Liver (tissue), 3 donors: ENCODE measurements at regions not wholly inside any gene's neighbourhood (a gene's known extent, or its start where the extent isn't known, plus 50 kb on each side); places are given as distances from the start of the nearest gene placed in this dataset.

Source experiments
- ATF3 ChIP-seq: IDR thresholded peaks from 2 replicates; pipeline ENCODE4 v1.6.1; 2016; ENCODE audit warnings: antibody characterized with exemption
- CTCF ChIP-seq: fragments of 150-350 bp; IDR thresholded peaks from 2 replicates; pipeline ENCODE4 v1.5.1; 2017; ENCODE audit warnings: improper control_type of control experiment, low read depth, low read length; ENCODE audit not compliant: missing input control
- JUND ChIP-seq, 2 donors: IDR thresholded peaks; 2 replicates each; pipeline ENCODE4 v1.6.1; 2016; ENCODE audit warnings: antibody characterized with exemption in 2 of 2
- TAF1 ChIP-seq: conservative IDR thresholded peaks from 2 replicates; pipeline ENCODE4 v1.6.1; 2016; ENCODE audit warnings: antibody characterized with exemption, mild to moderate bottlenecking
- donor health status: healthy.
- donor health status: healthy.

GRCh38 chr7:37604078-37604477, 79.5 kb upstream of the GPR141 start:
- no peak for TF ChIP-seq CTCF
- TF ChIP-seq TAF1, result no peak
- no peak for TF ChIP-seq JUND (IDR thresholded peaks at IDR 0.05)
- no peak for TF ChIP-seq ATF3
